CD14-positive monocyte (primary cell): ENCODE measurements at regions not wholly inside any gene's neighbourhood (a gene's known extent, or its start where the extent isn't known, plus 50 kb on each side); places are given as distances from the start of the nearest gene placed in this dataset.

Experiments
- DNase-seq, 3 donors: peaks; one replicate each; pipeline ENCODE4 v3.0.0-alpha.2; 2011 to 2022
- H2AFZ ChIP-seq: 2 replicates; pipeline ENCODE4 v1.6.0; 2012; ENCODE audit warnings: mild to moderate bottlenecking, low read depth, low read length, inconsistent platforms; ENCODE audit not compliant: insufficient read depth, poor library complexity, severe bottlenecking
- H3K27ac ChIP-seq, 2 donors: 1 replicate in 1 of 2; 2 replicates in 1 of 2; pipeline ENCODE4 v1.5.1; 2012 to 2013; ENCODE audit warnings: low read length in 2 of 2, control low read depth in 1 of 2, inconsistent platforms in 1 of 2, low read depth in 1 of 2, mild to moderate bottlenecking in 1 of 2
- H3K27me3 ChIP-seq, 2 donors: one replicate each; pipeline versions ENCODE4 v1.6.0 to v1.6.1; 2011 to 2013; ENCODE audit warnings: low read length in 2 of 2; ENCODE audit not compliant: control insufficient read depth in 2 of 2, insufficient read depth in 2 of 2
- H3K36me3 ChIP-seq, 2 donors: replicated peaks in 1 of 2; 1 replicate in 1 of 2; 2 replicates in 1 of 2; pipeline versions ENCODE4 v1.5.1 to v1.6.1; 2012 to 2013; ENCODE audit warnings: low read length in 2 of 2, control low read depth in 1 of 2, inconsistent platforms in 1 of 2, mild to moderate bottlenecking in 1 of 2; ENCODE audit not compliant: insufficient read depth in 2 of 2, control insufficient read depth in 1 of 2
- H3K4me1 ChIP-seq, 2 donors: 1 replicate in 1 of 2; 2 replicates in 1 of 2; pipeline versions ENCODE4 v1.5.1 to v1.6.1; 2012 to 2013; ENCODE audit warnings: low read length in 2 of 2, control low read depth in 1 of 2, inconsistent platforms in 1 of 2, mild to moderate bottlenecking in 1 of 2, moderate library complexity in 1 of 2; ENCODE audit not compliant: insufficient read depth in 2 of 2, control insufficient read depth in 1 of 2
- H3K4me2 ChIP-seq: replicated peaks from 2 replicates; pipeline ENCODE3; 2012; ENCODE audit warnings: low read length, moderate library complexity, mild to moderate bottlenecking; ENCODE audit not compliant: poor library complexity, severe bottlenecking; ENCODE audit errors: extremely low read depth
- H3K4me3 ChIP-seq, 3 experiments: fragments of 200-600 bp in 1 of 3; sonication (generic) in 1 of 3; replicated peaks in 1 of 3; 1 replicate in 2 of 3; 2 replicates in 1 of 3; pipeline ENCODE4 v1.5.1; 2011 to 2013; ENCODE audit warnings: low read length in 3 of 3, mild to moderate bottlenecking in 3 of 3, control low read depth in 2 of 3, low read depth in 2 of 3, inconsistent platforms in 1 of 3, moderate library complexity in 1 of 3
- H3K79me2 ChIP-seq: 2 replicates; pipeline ENCODE4 v1.6.0; 2012; ENCODE audit warnings: mild to moderate bottlenecking, control low read depth, inconsistent platforms, low read length, moderate library complexity; ENCODE audit not compliant: insufficient read depth
- H3K9ac ChIP-seq: 2 replicates; pipeline ENCODE4 v1.6.0; 2017; ENCODE audit warnings: low read length, mild to moderate bottlenecking; ENCODE audit not compliant: insufficient read depth, poor library complexity, severe bottlenecking
- H3K9me3 ChIP-seq, 2 donors: replicated peaks in 1 of 2; 1 replicate in 1 of 2; 2 replicates in 1 of 2; pipeline versions ENCODE4 v1.5.1 to v1.6.1; 2012 to 2013; ENCODE audit warnings: low read length in 2 of 2, control low read depth in 1 of 2; ENCODE audit not compliant: control insufficient read depth in 1 of 2, insufficient read depth in 1 of 2
- H4K20me1 ChIP-seq: 2 replicates; pipeline ENCODE4 v1.6.0; 2012; ENCODE audit warnings: mild to moderate bottlenecking, low read length, control low read depth, moderate library complexity; ENCODE audit not compliant: insufficient read depth
- H3K27ac Mint-ChIP-seq, 7 donors: one replicate each; pipeline ENCODE4 v1.8.0; 2020; ENCODE audit warnings: mild to moderate bottlenecking in 7 of 7, mixed read lengths in 7 of 7, moderate library complexity in 6 of 7, inconsistent platforms in 2 of 7
- H3K27me3 Mint-ChIP-seq, 3 donors: one replicate each; pipeline ENCODE4 v1.8.0; 2021 to 2022; ENCODE audit warnings: low read depth in 3 of 3, mild to moderate bottlenecking in 3 of 3, mixed read lengths in 3 of 3, moderate library complexity in 3 of 3, inconsistent platforms in 1 of 3
- H3K36me3 Mint-ChIP-seq, 2 donors: one replicate each; pipeline ENCODE4 v1.8.0; 2020; ENCODE audit warnings: mixed read lengths in 2 of 2, inconsistent platforms in 1 of 2, mild to moderate bottlenecking in 1 of 2
- H3K4me1 Mint-ChIP-seq: one replicate; pipeline ENCODE4 v1.8.0; 2020; ENCODE audit warnings: mild to moderate bottlenecking, mixed read lengths
- H3K4me3 Mint-ChIP-seq, 2 donors: one replicate each; pipeline ENCODE4 v1.8.0; 2020; ENCODE audit warnings: mild to moderate bottlenecking in 2 of 2, mixed read lengths in 2 of 2, moderate library complexity in 1 of 2
- H3K9me3 Mint-ChIP-seq, 7 donors: one replicate each; pipeline ENCODE4 v1.8.0; 2020 to 2022; ENCODE audit warnings: mixed read lengths in 7 of 7, mild to moderate bottlenecking in 6 of 7, moderate library complexity in 6 of 7, inconsistent platforms in 2 of 7
- WGBS: methylation state at CpG from one replicate; pipeline ENCODE4 v1.1.5; 2013; ENCODE audit warnings: missing lambda C conversion rate; ENCODE audit not compliant: insufficient coverage; 5-methylcytosine and 5-hydroxymethylcytosine counted together
- intact Hi-C, 2 donors: fragments of 100-400 bp; cut with micrococcal nuclease; formaldehyde crosslinking; loops; one replicate each; pipeline versions ENCODE4 v1.15.0 to v1.15.1; 2023
- TF ChIP-seq, protein P1 (sequence below): fragments of 200-600 bp; IDR thresholded peaks from one replicate; pipeline ENCODE4 v1.8.0; 2022; ENCODE audit warnings: antibody characterized with exemption, mild to moderate bottlenecking

DNA sequence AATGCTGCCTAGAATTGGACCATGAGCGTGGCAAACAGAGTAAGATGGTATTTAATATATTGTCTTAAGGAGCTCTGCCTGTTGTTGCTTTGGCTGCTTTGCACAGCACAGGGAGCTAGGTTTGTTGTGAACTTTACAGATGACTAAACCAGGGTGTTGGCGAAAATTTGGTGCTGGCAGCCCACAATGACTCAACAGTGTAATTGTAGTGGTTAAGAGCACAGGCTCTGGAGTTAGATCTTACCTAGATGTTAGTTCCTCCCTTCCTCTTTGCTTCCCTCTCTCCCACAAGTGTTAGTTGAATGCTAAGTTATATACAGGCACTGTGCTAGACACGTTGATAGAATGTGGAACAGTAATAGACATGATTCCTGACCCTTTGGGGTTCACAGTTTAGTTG lies 128.9 kb upstream of the TRPC5 start:
- H3K36me3 Mint-ChIP-seq, result no peaks in the 10 kb centered on the region
- no peak for DNase-seq
- no peaks in the 10 kb centered on the region for H3K36me3 ChIP-seq
- no peaks in the 10 kb centered on the region for H3K9me3 ChIP-seq
- no peak overlapping the region for H3K9ac ChIP-seq
- no peaks in the 10 kb centered on the region for H3K27me3 ChIP-seq
- H3K27ac Mint-ChIP-seq, result no peak overlapping the region
- H3K4me3 Mint-ChIP-seq, result no peak overlapping the region
- H3K27ac ChIP-seq, result no peak overlapping the region
- TF ChIP-seq, protein P1, sequence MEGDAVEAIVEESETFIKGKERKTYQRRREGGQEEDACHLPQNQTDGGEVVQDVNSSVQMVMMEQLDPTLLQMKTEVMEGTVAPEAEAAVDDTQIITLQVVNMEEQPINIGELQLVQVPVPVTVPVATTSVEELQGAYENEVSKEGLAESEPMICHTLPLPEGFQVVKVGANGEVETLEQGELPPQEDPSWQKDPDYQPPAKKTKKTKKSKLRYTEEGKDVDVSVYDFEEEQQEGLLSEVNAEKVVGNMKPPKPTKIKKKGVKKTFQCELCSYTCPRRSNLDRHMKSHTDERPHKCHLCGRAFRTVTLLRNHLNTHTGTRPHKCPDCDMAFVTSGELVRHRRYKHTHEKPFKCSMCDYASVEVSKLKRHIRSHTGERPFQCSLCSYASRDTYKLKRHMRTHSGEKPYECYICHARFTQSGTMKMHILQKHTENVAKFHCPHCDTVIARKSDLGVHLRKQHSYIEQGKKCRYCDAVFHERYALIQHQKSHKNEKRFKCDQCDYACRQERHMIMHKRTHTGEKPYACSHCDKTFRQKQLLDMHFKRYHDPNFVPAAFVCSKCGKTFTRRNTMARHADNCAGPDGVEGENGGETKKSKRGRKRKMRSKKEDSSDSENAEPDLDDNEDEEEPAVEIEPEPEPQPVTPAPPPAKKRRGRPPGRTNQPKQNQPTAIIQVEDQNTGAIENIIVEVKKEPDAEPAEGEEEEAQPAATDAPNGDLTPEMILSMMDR, result no peak
- peaks cover 0 to 7% (median 2%) of the 10 kb centered on the region in 7 donors for H3K9me3 Mint-ChIP-seq
- intact Hi-C loops, result no loop called here
- no peaks in the 10 kb centered on the region for H3K79me2 ChIP-seq
- no peaks in the 10 kb centered on the region for H3K4me1 ChIP-seq
- H4K20me1 ChIP-seq, result no peaks in the 10 kb centered on the region
- H2AFZ ChIP-seq, result no peak overlapping the region
- no peaks in the 10 kb centered on the region for H3K27me3 Mint-ChIP-seq
- no CpG with 5 or more reads among the region's 3 CpGs for WGBS
- H3K4me2 ChIP-seq, result no peak overlapping the region
- H3K4me1 Mint-ChIP-seq, result no peaks in the 10 kb centered on the region
- no peak overlapping the region for H3K4me3 ChIP-seq

DNA sequence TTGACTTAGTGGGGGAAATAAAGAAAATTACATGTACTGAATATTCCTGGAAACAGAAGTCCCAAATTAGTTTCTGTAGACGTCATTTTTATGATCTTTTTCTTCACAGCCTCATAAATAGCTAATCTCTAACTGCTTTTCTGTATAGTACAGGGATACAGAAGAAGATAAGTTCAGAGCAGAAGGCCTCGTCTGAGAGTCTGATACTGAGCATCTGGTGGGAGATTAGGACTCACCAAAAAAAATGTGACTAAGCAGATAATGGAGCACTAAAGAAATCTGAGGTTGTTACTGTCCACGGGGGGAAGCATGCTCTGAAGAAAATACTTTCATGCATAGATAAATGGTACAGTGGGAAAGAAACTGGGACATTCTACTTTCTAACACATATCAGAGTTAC lies 115.3 kb upstream of the TRPC5 start:
- Histone ChIP-seq H3K36me3 (no peaks in the 10 kb centered on the region), H2AFZ (no peak overlapping the region), H3K4me2 (no peak overlapping the region), H3K27ac (no peak overlapping the region), H3K9ac (no peak overlapping the region), H3K79me2 (no peaks in the 10 kb centered on the region), H3K4me1 (no peaks in the 10 kb centered on the region), H3K4me3 (no peak overlapping the region), H3K9me3 (no peaks in the 10 kb centered on the region), H4K20me1 (no peaks in the 10 kb centered on the region), H3K27me3 (no peaks in the 10 kb centered on the region)
- intact Hi-C loops, result no loop called here
- Mint-ChIP-seq H3K27ac (no peak overlapping the region), H3K4me1 (no peaks in the 10 kb centered on the region), H3K9me3 (peaks cover 0 to 7% (median 2%) of the 10 kb centered on the region in 7 donors), H3K27me3 (peaks cover 0 to 2% (median 1%) of the 10 kb centered on the region in 3 donors), H3K4me3 (no peak overlapping the region), H3K36me3 (no peaks in the 10 kb centered on the region)
- TF ChIP-seq, protein P1, result no peak
- WGBS, result no CpG with 5 or more reads among the region's 3 CpGs
- DNase-seq, result no peak
